H1 (cell line): ENCODE measurements at regions not wholly inside any gene's neighbourhood (a gene's known extent, or its start where the extent isn't known, plus 50 kb on each side); places are given as distances from the start of the nearest gene placed in this dataset.
"Not testable (repeated sequence)": the region's sequence is repeated elsewhere in the genome, so short reads cannot be mapped to it uniquely, and the experiment has no call there.

Source experiments
- CTCF ChIA-PET: fragments of 300-600 bp; sonication (Branson Sonifier 250); formaldehyde crosslinking; loops from one replicate; lab custom pipeline; 2021; ENCODE audit not compliant: partially characterized antibody; lab: Charles Lee
- POLR2A ChIA-PET: fragments of 300-600 bp; sonication (Branson Sonifier 250); formaldehyde crosslinking; loops from one replicate; lab custom pipeline; 2021; ENCODE audit warnings: inconsistent platforms; ENCODE audit not compliant: partially characterized antibody; lab: Charles Lee
- DNase-seq, 2 experiments: peaks; one replicate each; pipeline versions ENCODE4 v3.0.0 to v3.0.0-alpha.2; 2010 to 2022; ENCODE audit warnings: low spot score in 2 of 2, low read depth in 1 of 2, mixed read lengths in 1 of 2
- FAIRE-seq: peaks from 2 replicates; lab custom pipeline; 2011; peaks lifted over from hg19 to GRCh38; lab: Jason Lieb, UNC
- H2AFZ ChIP-seq: 2 replicates; pipeline ENCODE4 v1.8.1; 2012; ENCODE audit warnings: low read length, inconsistent platforms
- H2AK5ac ChIP-seq: 2 replicates; pipeline ENCODE4 v1.6.1; 2013; ENCODE audit warnings: low read depth, low read length
- H2BK120ac ChIP-seq: replicated peaks from 2 replicates; pipeline ENCODE3; 2013; ENCODE audit warnings: low read depth, low read length, inconsistent platforms
- H2BK12ac ChIP-seq: 2 replicates; pipeline ENCODE4 v1.6.1; 2013; ENCODE audit warnings: low read depth, low read length
- H2BK15ac ChIP-seq: 2 replicates; pipeline ENCODE4 v1.6.1; 2013; ENCODE audit warnings: low read length
- H2BK20ac ChIP-seq: 2 replicates; pipeline ENCODE4 v1.6.1; 2013; ENCODE audit warnings: low read length
- H2BK5ac ChIP-seq: 2 replicates; pipeline ENCODE4 v1.6.1; 2013; ENCODE audit warnings: low read depth, low read length
- H3K14ac ChIP-seq: 2 replicates; pipeline ENCODE4 v1.6.1; 2013; ENCODE audit warnings: inconsistent platforms; ENCODE audit not compliant: insufficient read length
- H3K18ac ChIP-seq: 2 replicates; pipeline ENCODE4 v1.6.1; 2013; ENCODE audit warnings: low read length; ENCODE audit errors: extremely low read depth
- H3K23ac ChIP-seq: 2 replicates; pipeline ENCODE4 v1.6.1; 2013; ENCODE audit warnings: inconsistent platforms; ENCODE audit not compliant: insufficient read length
- H3K23me2 ChIP-seq: 2 replicates; pipeline ENCODE4 v1.6.1; 2013; ENCODE audit warnings: low read depth, low read length
- H3K27ac ChIP-seq: 2 replicates; pipeline ENCODE4 v1.6.1; 2011; ENCODE audit warnings: low read depth, low read length, inconsistent platforms
- H3K27me3 ChIP-seq, 4 experiments: replicated peaks in 1 of 4; 1 replicate in 1 of 4; 2 replicates in 3 of 4; pipeline versions ENCODE4 v1.6.1 to v1.8.1; 2011 to 2013; ENCODE audit warnings: low read length in 3 of 4, mild to moderate bottlenecking in 3 of 4, inconsistent platforms in 2 of 4, mixed read lengths in 2 of 4, moderate library complexity in 1 of 4; ENCODE audit not compliant: control insufficient read depth in 3 of 4, insufficient read depth in 3 of 4; ENCODE audit errors: extremely low read depth in 1 of 4
- H3K36me3 ChIP-seq, 4 experiments: 2 replicates each; pipeline versions ENCODE4 v1.6.1 to v1.8.1; 2011 to 2013; ENCODE audit warnings: mild to moderate bottlenecking in 4 of 4, low read length in 3 of 4, moderate library complexity in 2 of 4, control low read depth in 1 of 4, inconsistent platforms in 1 of 4; ENCODE audit not compliant: insufficient read depth in 4 of 4, control insufficient read depth in 2 of 4
- H3K4ac ChIP-seq: replicated peaks from 2 replicates; pipeline ENCODE3; 2013; ENCODE audit warnings: low read length, low read depth, mixed read lengths, inconsistent platforms; ENCODE audit not compliant: insufficient read length
- H3K4me1 ChIP-seq, 4 experiments: replicated peaks in 1 of 4; 1 replicate in 1 of 4; 2 replicates in 3 of 4; pipeline versions ENCODE4 v1.6.1 to v1.8.1; 2011 to 2013; ENCODE audit warnings: low read length in 3 of 4, inconsistent platforms in 2 of 4, mixed read lengths in 1 of 4; ENCODE audit not compliant: insufficient read depth in 4 of 4, control insufficient read depth in 3 of 4
- H3K4me2 ChIP-seq, 2 experiments: 2 replicates each; pipeline versions ENCODE4 v1.6.1 to v1.8.1; 2011 to 2013; ENCODE audit warnings: low read depth in 2 of 2, low read length in 2 of 2, control low read depth in 1 of 2, inconsistent platforms in 1 of 2, mild to moderate bottlenecking in 1 of 2; ENCODE audit not compliant: insufficient read depth in 1 of 2
- H3K4me3 ChIP-seq, 4 experiments: fragments of 200-600, 300-600 bp in 1 of 4; sonication (generic), shearing (Covaris generic), sonication (Bioruptor Twin) in 1 of 4; 2 replicates each; pipeline versions ENCODE4 v1.5.1 to v1.8.1; 2011 to 2016; ENCODE audit warnings: low read length in 4 of 4, low read depth in 3 of 4, control low read depth in 2 of 4, inconsistent platforms in 2 of 4, mild to moderate bottlenecking in 2 of 4, mixed read lengths in 1 of 4, moderate library complexity in 1 of 4; ENCODE audit not compliant: insufficient read depth in 2 of 4; ENCODE audit errors: extremely low read depth in 1 of 4
- H3K56ac ChIP-seq: replicated peaks from 2 replicates; pipeline ENCODE3; 2013; ENCODE audit warnings: low read depth, mild to moderate bottlenecking, mixed read lengths, low read length, inconsistent platforms; ENCODE audit not compliant: insufficient read length
- H3K79me1 ChIP-seq: 2 replicates; pipeline ENCODE4 v1.6.1; 2013; ENCODE audit warnings: low read depth, low read length, control low read depth
- H3K79me2 ChIP-seq, 2 experiments: 2 replicates each; pipeline versions ENCODE4 v1.6.1 to v1.8.1; 2012 to 2013; ENCODE audit warnings: low read length in 2 of 2, mild to moderate bottlenecking in 2 of 2, inconsistent platforms in 1 of 2; ENCODE audit not compliant: insufficient read depth in 2 of 2, control insufficient read depth in 1 of 2
- H3K9ac ChIP-seq, 4 experiments: replicated peaks in 1 of 4; 1 replicate in 1 of 4; 2 replicates in 3 of 4; pipeline versions ENCODE4 v1.6.1 to v1.8.1; 2011 to 2013; ENCODE audit warnings: low read depth in 3 of 4, low read length in 3 of 4, control low read depth in 2 of 4, mild to moderate bottlenecking in 2 of 4, moderate library complexity in 2 of 4, inconsistent platforms in 1 of 4; ENCODE audit errors: extremely low read depth in 1 of 4
- H3K9me3 ChIP-seq, 2 experiments: 2 replicates each; pipeline versions ENCODE4 v1.6.1 to v1.8.1; 2012 to 2013; ENCODE audit warnings: mild to moderate bottlenecking in 2 of 2, moderate library complexity in 2 of 2, control low read depth in 1 of 2, inconsistent platforms in 1 of 2, low read depth in 1 of 2, low read length in 1 of 2, mixed read lengths in 1 of 2; ENCODE audit not compliant: insufficient read depth in 2 of 2
- H4K20me1 ChIP-seq, 2 experiments: replicated peaks in 1 of 2; 2 replicates each; pipeline versions ENCODE3 to v1.8.1; 2011 to 2013; ENCODE audit warnings: inconsistent platforms in 2 of 2, low read length in 2 of 2, mild to moderate bottlenecking in 1 of 2; ENCODE audit not compliant: insufficient read depth in 2 of 2, control insufficient read depth in 1 of 2
- H4K5ac ChIP-seq: 2 replicates; pipeline ENCODE4 v1.6.1; 2013; ENCODE audit warnings: low read length, low read depth, mixed read lengths, inconsistent platforms; ENCODE audit not compliant: insufficient read length
- H4K8ac ChIP-seq: 2 replicates; pipeline ENCODE4 v1.8.0; 2013; ENCODE audit warnings: mild to moderate bottlenecking, moderate library complexity, low read length, inconsistent platforms; ENCODE audit not compliant: insufficient read depth; ENCODE audit errors: extremely low read depth
- H4K91ac ChIP-seq: replicated peaks from 2 replicates; pipeline ENCODE3; 2013; ENCODE audit warnings: low read length, mixed read lengths, inconsistent platforms; ENCODE audit not compliant: insufficient read length
- CHD2 ChIP-seq: IDR thresholded peaks from 2 replicates; pipeline ENCODE4 v1.6.1; 2012; ENCODE audit warnings: low read length, improper control_type of control experiment
- FOSL1 ChIP-seq: IDR thresholded peaks from 2 replicates; pipeline ENCODE4 v1.6.1; 2011; ENCODE audit warnings: mild to moderate bottlenecking, low read depth, low read length, moderate library complexity; ENCODE audit not compliant: insufficient read depth
- HDAC2 ChIP-seq, 2 experiments: fragments of 300-600 bp in 1 of 2; sonication (generic) in 1 of 2; IDR thresholded peaks; 2 replicates each; pipeline ENCODE4 v1.6.1; 2011 to 2012; ENCODE audit warnings: low read depth in 2 of 2, low read length in 2 of 2, mild to moderate bottlenecking in 2 of 2, moderate library complexity in 2 of 2, borderline replicate concordance in 1 of 2, inconsistent platforms in 1 of 2
- JUND ChIP-seq: IDR thresholded peaks from 2 replicates; pipeline ENCODE4 v1.6.1; 2011; ENCODE audit warnings: mild to moderate bottlenecking, improper control_type of control experiment, low read length
- KDM5A ChIP-seq: fragments of 200-600 bp; IDR thresholded peaks from 2 replicates; pipeline ENCODE4 v1.7.1; 2012; ENCODE audit warnings: mild to moderate bottlenecking, low read length, inconsistent platforms, mixed read lengths
- POLR2AphosphoS5 ChIP-seq: IDR thresholded peaks from 2 replicates; pipeline ENCODE4 v1.6.1; 2011; ENCODE audit warnings: low read depth, low read length
- SIN3A ChIP-seq, 2 experiments: IDR thresholded peaks in 1 of 2; conservative IDR thresholded peaks in 1 of 2; 2 replicates each; pipeline ENCODE4 v1.6.1; 2011 to 2012; ENCODE audit warnings: low read length in 2 of 2, improper control_type of control experiment in 1 of 2, low read depth in 1 of 2, mild to moderate bottlenecking in 1 of 2
- TAF7 ChIP-seq: optimal IDR thresholded peaks from 2 replicates; pipeline ENCODE3; 2011; ENCODE audit warnings: low read depth, mild to moderate bottlenecking, inconsistent platforms, low read length, moderate library complexity, borderline replicate concordance
- WGBS, 2 experiments: shearing (Covaris generic) in 1 of 2; methylation state at CpG; one replicate each; pipeline versions ENCODE4 v1.1.6 to v1.1.7; 2013 to 2015; ENCODE audit warnings: low lambda C conversion rate in 2 of 2, mixed read lengths in 2 of 2, inconsistent platforms in 1 of 2, low coverage in 1 of 2, missing lambda C conversion rate in 1 of 2; ENCODE audit not compliant: insufficient replicate concordance in 2 of 2, insufficient coverage in 1 of 2, insufficient read length in 1 of 2; ENCODE audit errors: extremely low coverage in 1 of 2, missing lambda C conversion rate in 1 of 2; 5-methylcytosine and 5-hydroxymethylcytosine counted together

DNA sequence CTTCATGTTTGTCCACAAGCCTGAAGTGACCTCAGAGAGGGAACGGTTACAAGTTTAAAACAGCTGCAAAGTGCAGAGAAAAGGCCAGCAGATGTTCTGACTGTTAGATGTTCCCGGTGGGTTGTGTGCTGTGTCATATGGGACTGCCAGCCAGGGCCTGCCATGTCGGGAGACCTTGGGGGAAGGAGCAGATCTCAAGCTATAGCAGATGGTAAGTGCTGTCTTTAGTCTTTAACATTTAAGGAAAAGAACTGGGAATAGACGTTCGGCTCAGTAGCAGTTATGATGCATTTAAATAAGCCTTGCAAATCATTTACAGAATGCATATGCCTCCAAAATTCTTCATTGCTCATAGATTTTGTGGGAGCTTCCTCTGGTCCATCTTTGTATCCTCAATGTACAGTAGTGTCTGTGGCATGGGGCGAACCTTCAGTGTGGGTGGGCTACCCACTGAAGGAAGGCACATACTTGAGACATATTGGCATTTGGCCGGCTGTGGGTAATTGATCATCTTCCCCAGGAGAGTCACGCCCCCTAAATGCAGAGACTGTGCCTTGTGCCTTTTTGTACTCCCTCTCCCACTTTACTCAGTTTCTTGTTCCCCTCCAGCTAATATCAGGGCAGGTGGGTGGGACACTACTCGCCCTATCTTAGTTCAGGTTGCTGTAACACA lies 131.9 kb downstream of the NPIPB5 start (continued):
- TF ChIP-seq HDAC2 (IDR thresholded peaks at IDR 0.05; ENCODE audit: borderline replicate concordance in 1 of 2, low read depth in 2 of 2, low read length in 2 of 2) (no peak), KDM5A (no peak), TAF7 (no peak), SIN3A (conservative IDR thresholded peaks at IDR 0.05 in 1 of 2, IDR thresholded peaks at IDR 0.05 in 1 of 2; ENCODE audit: low read depth in 1 of 2, low read length in 2 of 2) (no peak), JUND (no peak), FOSL1 (no peak), CHD2 (no peak), POLR2AphosphoS5 (no peak)

DNA sequence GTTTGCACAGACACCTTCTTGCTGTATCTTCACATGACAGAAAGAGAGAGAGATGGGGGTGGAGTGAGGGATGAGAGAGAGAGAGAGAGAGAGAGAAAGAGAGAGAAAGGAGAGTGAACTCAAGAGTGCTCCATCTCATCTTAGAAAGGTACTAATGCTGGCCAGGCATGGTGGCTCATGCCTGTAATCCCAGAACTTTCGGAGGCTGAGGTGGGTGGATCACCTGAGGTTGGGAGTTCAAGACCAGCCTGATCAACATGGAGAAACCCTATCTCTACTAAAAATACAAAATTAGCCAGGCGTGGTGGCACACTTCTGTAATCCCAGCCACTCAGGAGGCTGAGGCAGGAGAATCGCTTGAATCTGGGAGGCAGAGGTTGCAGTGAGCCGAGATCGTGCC lies 132.5 kb downstream of the NPIPB5 start:
- not testable (repeated sequence) for H3K9ac ChIP-seq, H3K14ac ChIP-seq, H3K23ac ChIP-seq, H3K79me2 ChIP-seq, H3K4me3 ChIP-seq, DNase-seq, H3K9me3 ChIP-seq, H2AFZ ChIP-seq, H3K36me3 ChIP-seq, H2BK120ac ChIP-seq, H2BK12ac ChIP-seq, H4K5ac ChIP-seq, H3K56ac ChIP-seq, H3K18ac ChIP-seq, H2BK15ac ChIP-seq, H3K27ac ChIP-seq, H2BK5ac ChIP-seq, H4K8ac ChIP-seq, H4K20me1 ChIP-seq, H4K91ac ChIP-seq, H2AK5ac ChIP-seq, H3K79me1 ChIP-seq, H3K4me1 ChIP-seq, FAIRE-seq, H3K27me3 ChIP-seq, H2BK20ac ChIP-seq, H3K23me2 ChIP-seq, H3K4me2 ChIP-seq, H3K4ac ChIP-seq
- ChIA-PET CTCF (interaction anchor here (0.9 kb wide), 1 partner anchor 1079 kb away, joined by 3 read pairs; no protein-coding TSS in a partner anchor), POLR2A (interaction anchor here (1.0 kb wide), 1 partner anchor 8 kb away, joined by 3 read pairs; no protein-coding TSS in a partner anchor)
- 82% methylated on average over 5 of the region's 5 CpGs; no CpG with 5 or more reads in 1 of the 2 experiments for WGBS, 2 experiments
